Fibroblast of skin of abdomen (primary cell): ENCODE measurements at regions not wholly inside any gene's neighbourhood (a gene's known extent, or its start where the extent isn't known, plus 50 kb on each side); places are given as distances from the start of the nearest gene placed in this dataset.

Source experiments
- DNase-seq: peaks from one replicate; pipeline ENCODE4 v3.0.0-alpha.2; 2013

DNA sequence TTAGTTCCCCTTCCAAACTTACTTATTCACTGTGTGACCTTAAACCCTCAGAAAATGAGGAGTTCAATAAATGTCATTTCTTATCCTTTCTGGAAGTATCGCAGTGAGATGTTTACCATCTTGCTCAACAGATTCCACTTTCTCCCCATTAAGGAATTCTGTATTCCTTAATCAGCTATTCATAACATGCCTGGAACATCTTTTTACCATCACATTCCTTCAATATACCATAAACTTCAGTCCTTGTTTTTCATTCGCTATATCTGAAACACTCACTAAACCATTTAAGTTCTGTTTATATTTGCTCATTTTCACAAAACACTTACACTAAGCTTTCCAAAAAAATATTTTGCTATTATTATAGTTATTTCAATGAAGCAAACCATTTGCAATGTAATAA is 1158.6 kb downstream of the CDH12 start:
- DNase-seq = no peak

GRCh38 chr5:21693591-21693990 is 1159.6 kb downstream of the CDH12 start:
- DNase-seq = no peak

DNA sequence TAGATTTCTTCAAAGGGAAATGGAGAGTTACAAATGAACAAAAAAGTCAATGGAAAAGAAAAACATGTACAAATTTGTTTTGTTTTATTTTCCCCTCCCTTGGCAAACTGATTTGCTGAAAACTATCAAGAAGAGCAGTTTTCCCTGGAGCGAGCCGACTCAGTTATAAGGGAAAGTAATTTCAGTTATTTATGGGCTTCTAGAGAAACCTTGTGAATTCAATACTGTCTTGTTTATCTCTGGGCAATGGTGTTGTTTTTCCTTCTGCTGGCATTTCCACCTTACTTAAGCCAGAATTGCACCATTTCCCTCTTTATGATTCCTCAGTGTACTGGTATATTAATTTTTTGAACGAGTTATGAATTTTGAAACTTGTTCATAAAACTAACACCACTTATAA is 1163.6 kb downstream of the CDH12 start:
- no peak for DNase-seq

GRCh38 chr5:21688655-21689054 is 1164.5 kb downstream of the CDH12 start:
- DNase-seq = peak; percentile 44

GRCh38 chr5:21687621-21688020 is 1165.5 kb downstream of the CDH12 start:
- DNase-seq = no peak

DNA sequence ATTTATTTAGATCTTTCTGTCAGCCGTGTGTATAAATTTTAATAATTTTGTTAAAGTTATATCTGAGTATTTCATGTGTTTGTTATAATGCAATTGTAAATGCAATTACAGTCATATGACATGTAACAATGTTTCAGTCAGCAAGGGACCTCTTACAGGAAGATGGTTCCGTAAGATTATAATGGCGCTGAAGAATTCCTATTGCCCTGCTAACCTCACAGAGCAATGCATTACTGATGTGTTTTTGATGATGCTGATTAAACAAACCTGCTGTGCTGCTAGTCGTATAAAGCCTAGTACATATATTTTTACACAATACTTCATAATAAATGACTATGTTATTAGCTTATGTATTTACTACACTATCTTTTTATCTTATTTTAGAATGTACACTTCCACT is 1166.4 kb downstream of the CDH12 start:
- DNase-seq = no peak

DNA sequence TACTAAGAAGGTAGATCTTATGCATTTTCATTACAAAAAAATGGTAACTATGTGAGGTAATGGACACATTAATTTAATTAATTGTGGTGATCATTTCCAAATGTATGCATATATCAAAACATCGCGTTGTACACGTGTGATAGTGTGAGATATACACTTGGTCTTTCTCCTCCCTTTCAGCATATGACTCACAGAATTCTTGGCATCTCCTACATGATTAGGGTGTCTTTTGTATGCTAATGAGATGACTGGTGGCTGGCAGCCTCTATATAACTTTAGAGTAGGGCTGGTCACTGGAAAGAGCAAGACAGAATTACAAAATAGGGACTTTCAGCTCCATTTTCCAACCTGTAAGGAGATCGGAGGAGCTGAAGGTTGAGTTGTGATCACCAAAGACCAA is 1167.6 kb downstream of the CDH12 start:
- peak; percentile 76 for DNase-seq

DNA sequence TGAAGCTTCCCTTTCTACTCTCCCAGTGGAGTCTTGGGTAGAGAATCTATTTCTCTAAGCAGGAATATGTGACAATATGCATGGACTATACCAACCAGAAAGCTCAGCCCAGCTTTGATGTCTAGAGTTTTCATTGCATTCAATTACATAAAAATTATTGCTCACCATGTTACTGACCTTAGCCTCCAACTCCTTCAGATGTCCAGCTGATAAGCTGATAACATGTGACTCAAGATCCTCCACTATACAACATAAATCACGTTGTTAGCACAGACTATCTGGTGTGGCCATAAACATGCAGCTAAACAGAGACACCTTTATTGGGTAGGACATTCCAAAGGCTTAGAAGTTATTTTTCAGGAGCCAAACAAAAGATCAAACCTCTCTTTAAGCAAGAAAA is 1168.2 kb downstream of the CDH12 start:
- no peak for DNase-seq

DNA sequence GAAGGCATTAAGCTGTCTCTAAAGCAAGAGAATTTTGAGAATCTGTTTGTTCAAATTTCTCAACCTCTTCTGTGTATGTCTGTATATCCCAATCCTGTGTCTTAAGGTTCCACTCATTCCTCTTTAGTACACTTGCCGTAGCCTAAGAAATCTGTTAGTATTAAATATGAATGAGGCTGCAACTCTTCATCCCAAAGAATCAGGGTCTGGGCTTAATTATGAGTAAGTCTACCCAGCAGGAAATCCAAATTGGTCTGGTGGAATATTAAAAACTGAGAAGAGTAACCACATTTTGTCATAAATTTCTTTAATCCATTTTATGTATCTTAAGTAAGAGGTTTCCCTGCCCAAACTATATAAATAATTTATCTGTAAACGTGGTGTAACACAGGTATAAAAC is 1171.2 kb downstream of the CDH12 start:
- peak; percentile 57 for DNase-seq

GRCh38 chr5:21680641-21681040 is 1172.5 kb downstream of the CDH12 start:
- DNase-seq = no peak

- peak; percentile 94 for DNase-seq
Observed at GRCh38 chr5:21680196-21680595, 1172.9 kb downstream of the CDH12 start.

GRCh38 chr5:21678526-21678925 is 1174.6 kb downstream of the CDH12 start:
- DNase-seq = no peak

DNA sequence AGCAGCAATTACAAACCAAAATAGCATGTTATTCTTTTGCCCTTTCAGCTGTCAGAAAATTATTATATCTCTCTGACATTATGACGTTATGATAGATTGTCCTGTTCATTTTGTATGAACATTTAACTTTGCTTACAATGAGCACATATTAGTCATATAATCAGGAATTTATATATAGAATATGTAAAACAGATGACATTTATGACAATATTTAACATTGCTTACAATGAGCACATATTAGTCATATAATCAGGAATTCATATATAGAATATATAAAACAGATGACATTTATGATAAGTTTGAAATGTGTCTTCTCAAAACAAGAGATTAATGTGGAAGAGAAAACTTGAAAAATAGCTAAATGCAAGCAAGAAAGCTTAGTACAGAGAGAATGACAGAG is 1180.2 kb downstream of the CDH12 start:
- DNase-seq = no peak

DNA sequence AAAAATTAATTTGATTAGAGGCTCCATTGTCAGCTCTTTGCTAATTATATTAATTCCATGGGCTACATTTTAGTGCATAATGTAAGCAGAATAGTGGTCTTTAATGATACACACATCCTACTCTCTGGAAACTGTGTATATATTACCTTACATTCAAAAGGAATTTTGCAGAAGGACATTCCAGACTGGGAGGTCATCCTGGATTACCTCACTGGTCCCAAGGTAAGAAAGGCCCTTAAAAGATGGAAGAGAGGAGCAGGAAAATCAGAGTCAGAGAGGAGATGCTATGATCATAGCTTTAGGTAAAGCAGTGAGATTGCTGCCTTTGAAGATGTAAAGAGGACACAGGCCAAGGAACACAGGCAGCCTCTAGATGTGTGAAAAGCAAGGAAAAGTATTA is 1180.8 kb downstream of the CDH12 start:
- no peak for DNase-seq

DNA sequence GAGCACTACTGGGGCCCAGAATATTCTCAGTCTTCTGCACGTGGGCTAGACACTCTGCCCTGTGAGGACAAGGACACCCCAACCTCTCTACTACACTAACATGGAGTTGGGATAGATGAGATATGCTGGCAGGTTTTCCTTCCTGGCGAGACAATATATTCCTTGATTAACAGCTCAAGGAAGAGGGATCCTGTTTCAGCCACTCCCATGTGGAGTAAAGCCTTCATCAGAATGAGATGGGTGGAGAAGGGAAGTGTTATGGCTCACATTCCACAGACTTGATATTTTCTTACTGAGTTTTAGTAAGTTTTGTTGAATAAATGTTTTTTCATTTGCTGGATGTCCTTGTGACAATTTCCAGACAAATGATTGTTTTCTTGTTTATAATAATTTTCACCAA is 1187.6 kb downstream of the CDH12 start:
- DNase-seq = no peak

- DNase-seq = no peak
Observed at GRCh38 chr5:21663082-21663481, 1190.1 kb downstream of the CDH12 start.

DNA sequence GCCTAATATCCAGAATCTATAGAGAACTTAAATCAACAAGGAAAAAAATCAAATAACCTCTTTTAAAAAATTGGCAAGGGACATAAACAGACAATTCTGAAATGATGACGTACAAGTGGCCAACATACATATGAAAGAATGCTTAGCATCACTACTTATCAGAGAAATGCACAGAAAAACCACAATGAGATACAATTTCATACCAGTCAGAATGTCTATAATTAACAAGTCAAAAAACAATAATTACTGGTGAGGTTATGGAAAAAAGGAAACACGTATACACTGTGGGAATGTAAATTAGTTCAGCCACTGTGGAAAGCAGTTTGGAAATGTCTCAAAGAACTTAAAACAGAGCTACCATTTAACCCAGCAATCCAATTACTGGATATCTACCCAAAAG is 1192.0 kb downstream of the CDH12 start:
- DNase-seq = peak; percentile 30

GRCh38 chr5:21654556-21654955 is 1198.6 kb downstream of the CDH12 start:
- DNase-seq = no peak

- DNase-seq = no peak
Observed at GRCh38 chr5:21649969-21650368, 1203.2 kb downstream of the CDH12 start.

DNA sequence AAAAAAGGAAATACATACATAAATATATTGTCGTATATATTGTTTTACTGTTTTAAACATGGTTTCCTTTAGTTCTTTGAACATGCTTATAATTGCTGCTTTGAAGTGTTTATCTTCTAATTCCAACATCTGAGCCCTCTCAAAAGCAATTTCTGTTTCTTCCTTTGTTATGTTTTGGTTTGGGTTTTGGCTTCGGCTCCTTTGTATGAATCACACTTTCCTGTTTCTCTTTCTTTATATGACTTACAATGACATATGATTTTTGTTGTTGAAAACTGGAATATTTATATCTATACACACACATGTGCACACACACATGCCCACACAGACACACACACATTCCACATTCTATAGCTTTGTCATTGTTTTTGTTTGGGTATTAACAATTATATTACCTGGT is 1206.7 kb downstream of the CDH12 start:
- peak; percentile 6 for DNase-seq

- DNase-seq = no peak
Observed at GRCh38 chr5:21644032-21644431, 1209.1 kb downstream of the CDH12 start.

DNA sequence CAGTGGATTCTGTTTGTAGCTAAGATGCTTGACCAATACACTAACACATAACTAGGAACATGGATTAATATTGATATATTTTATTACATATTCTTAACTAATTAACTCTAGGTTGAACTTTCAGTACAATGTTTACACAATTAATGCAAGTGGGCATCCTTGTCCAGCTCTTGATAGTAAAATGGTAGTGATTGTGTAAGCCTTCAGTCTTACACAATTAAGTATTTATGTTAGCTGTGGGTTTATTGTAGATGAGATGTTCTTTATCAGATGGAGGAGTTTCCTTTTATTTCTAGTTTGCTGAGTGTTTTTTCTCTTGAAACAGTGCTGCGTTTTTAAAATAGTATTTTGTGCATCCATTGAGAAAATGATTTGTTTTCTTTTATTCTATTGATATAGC is 1210.8 kb downstream of the CDH12 start:
- no peak for DNase-seq

DNA sequence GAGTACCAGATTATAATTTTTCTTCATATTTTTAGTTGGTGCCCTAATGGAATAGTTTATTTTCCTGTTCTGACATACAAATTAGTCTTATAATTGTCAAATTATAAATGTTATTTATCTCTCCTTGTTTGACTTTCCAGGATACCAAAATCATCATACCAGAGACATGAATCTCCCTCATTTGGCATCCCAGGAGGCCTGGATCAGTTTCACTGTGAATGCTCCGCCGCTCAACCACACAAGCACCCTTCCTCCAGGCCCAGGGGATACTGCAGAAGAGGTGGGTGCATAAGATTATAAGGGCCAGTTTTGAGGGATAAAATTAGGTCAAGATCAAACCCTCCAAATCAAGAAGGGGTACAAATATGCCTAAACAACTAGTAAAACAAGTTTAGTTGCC is 1229.3 kb downstream of the CDH12 start:
- no peak for DNase-seq

GRCh38 chr5:21615195-21615765 is 1237.9 kb downstream of the CDH12 start:
- no peak for DNase-seq

- no peak for DNase-seq
Observed at GRCh38 chr5:21613971-21614488, 1239.1 kb downstream of the CDH12 start.
